ENCODE measurements at regions not wholly inside any gene's neighbourhood (a gene's known extent, or its start where the extent isn't known, plus 50 kb on each side); places are given as distances from the start of the nearest gene placed in this dataset.
"Not testable (repeated sequence)": the region's sequence is repeated elsewhere in the genome, so short reads cannot be mapped to it uniquely, and the experiment has no call there.

- no peak overlapping the region for H3K4me3 ChIP-seq
- no peaks in the 10 kb centered on the region for H3K36me3 ChIP-seq
- no peaks in the 10 kb centered on the region for H3K4me1 ChIP-seq
- TF ChIP-seq POLR2A (IDR thresholded peaks at IDR 0.05) (no peak), CTCF (IDR thresholded peaks at IDR 0.05) (no peak)
- H3K9me3 ChIP-seq, result no peaks in the 10 kb centered on the region
- ATAC-seq, result no peak
- H3K27me3 ChIP-seq, result no peaks in the 10 kb centered on the region
- intact Hi-C loops (cut with DNase I), result no loop called here
- 25% methylated on average over 3 of the region's 3 CpGs for WGBS (ENCODE audit: insufficient coverage, low coverage, low lambda C conversion rate, missing lambda C conversion rate)
- no peak overlapping the region for H3K27ac ChIP-seq
- no peak for DNase-seq
Measured at GRCh38 chr6:92243315-92243714, 1176.0 kb downstream of the EPHA7 start.

- ATAC-seq, result no peak
- 50% methylated on average over 1 of the region's 1 CpG for WGBS (ENCODE audit: insufficient coverage, low coverage, low lambda C conversion rate, missing lambda C conversion rate)
- intact Hi-C loops (cut with DNase I), result no loop called here
- no peaks in the 10 kb centered on the region for H3K36me3 ChIP-seq
- no peak overlapping the region for H3K4me3 ChIP-seq
- no peaks in the 10 kb centered on the region for H3K4me1 ChIP-seq
- no peak overlapping the region for H3K27ac ChIP-seq
- no peaks in the 10 kb centered on the region for H3K27me3 ChIP-seq
- H3K9me3 ChIP-seq, result no peaks in the 10 kb centered on the region
- TF ChIP-seq POLR2A (IDR thresholded peaks at IDR 0.05) (no peak), CTCF (IDR thresholded peaks at IDR 0.05) (no peak)
- no peak for DNase-seq
Measured at GRCh38 chr6:92231171-92231701, 1188.1 kb downstream of the EPHA7 start.

- H3K9me3 ChIP-seq; H3K4me3 ChIP-seq; H3K4me1 ChIP-seq; ATAC-seq; H3K27me3 ChIP-seq; DNase-seq; intact Hi-C loops (cut with DNase I); H3K27ac ChIP-seq; H3K36me3 ChIP-seq: not testable (repeated sequence)
- 88% methylated on average over 4 of the region's 4 CpGs for WGBS (ENCODE audit: insufficient coverage, low coverage, low lambda C conversion rate, missing lambda C conversion rate)
Measured at GRCh38 chr6:92219987-92220386, 1199.4 kb downstream of the EPHA7 start.

- no peak for TF ChIP-seq CTCF (IDR thresholded peaks at IDR 0.05)
- Histone ChIP-seq H3K27me3 (no peaks in the 10 kb centered on the region), H3K4me3 (no peak overlapping the region), H3K27ac (no peak overlapping the region), H3K9me3 (no peaks in the 10 kb centered on the region), H3K36me3 (no peaks in the 10 kb centered on the region), H3K4me1 (no peaks in the 10 kb centered on the region)
- ATAC-seq (no peak), DNase-seq (no peak)
- WGBS (ENCODE audit: insufficient coverage, low coverage, low lambda C conversion rate, missing lambda C conversion rate), result 67% methylated on average over 1 of the region's 1 CpG
- intact Hi-C loops (cut with DNase I), result no loop called here
Measured at GRCh38 chr6:92216717-92217116, 1202.6 kb downstream of the EPHA7 start.

GRCh38 chr6:92201618-92202017 lies 1217.7 kb downstream of the EPHA7 start:
- TF ChIP-seq CTCF (IDR thresholded peaks at IDR 0.05) (no peak), POLR2A (IDR thresholded peaks at IDR 0.05) (no peak)
- intact Hi-C loops (cut with DNase I), result no loop called here
- H3K36me3 ChIP-seq, result no peaks in the 10 kb centered on the region

More at GRCh38 chr6:92201618-92202017, 1217.7 kb downstream of the EPHA7 start:
- H3K9me3 ChIP-seq, result no peaks in the 10 kb centered on the region
- no peaks in the 10 kb centered on the region for H3K27me3 ChIP-seq
- no peak overlapping the region for H3K27ac ChIP-seq
- H3K4me3 ChIP-seq, result no peak overlapping the region
- DNase-seq (no peak), ATAC-seq (no peak)
- no peaks in the 10 kb centered on the region for H3K4me1 ChIP-seq
